NCI-H1436 (cell line): ENCODE measurements at regions not wholly inside any gene's neighbourhood (a gene's known extent, or its start where the extent isn't known, plus 50 kb on each side); places are given as distances from the start of the nearest gene placed in this dataset.

ENCODE experiments used
- DNase-seq: peaks from one replicate; lab custom pipeline; 2025; lab: John Stamatoyannopoulos, UW

DNA sequence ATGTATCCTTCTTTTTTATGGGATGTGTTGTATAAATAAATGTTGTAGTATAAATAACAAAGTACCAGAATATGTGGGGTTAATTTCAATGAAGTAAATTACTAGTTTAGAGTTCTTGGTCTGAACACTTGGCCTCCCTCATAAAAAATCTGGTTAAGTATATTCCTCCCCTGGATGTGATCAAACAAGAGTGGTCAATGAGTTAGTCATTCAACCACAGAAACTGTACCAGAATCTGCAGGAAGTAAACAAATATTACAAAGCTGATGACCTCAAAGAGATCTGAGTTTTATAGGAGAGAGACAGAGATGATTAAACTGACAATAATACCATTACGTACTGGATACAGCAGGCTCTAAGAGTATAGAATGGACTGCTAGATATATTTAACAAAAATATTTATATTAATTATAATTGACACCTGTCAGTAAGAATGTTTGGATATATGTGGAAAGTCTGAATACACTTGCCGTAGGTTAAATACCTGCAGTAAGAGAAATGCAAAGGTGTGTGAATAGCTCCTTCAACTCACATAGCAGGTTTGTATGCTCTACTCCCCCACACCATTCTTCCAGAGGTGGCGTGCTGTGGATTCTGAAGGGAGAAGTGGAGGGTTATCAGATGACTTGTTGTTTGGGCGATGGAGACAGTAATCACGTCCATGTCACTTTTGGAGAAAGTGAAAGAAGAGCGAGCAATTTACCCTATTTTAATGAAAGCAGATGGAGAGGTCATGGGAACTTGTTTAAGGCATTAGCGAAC is 108.3 kb upstream of the LRATD1 start:
- no peak for DNase-seq

DNA sequence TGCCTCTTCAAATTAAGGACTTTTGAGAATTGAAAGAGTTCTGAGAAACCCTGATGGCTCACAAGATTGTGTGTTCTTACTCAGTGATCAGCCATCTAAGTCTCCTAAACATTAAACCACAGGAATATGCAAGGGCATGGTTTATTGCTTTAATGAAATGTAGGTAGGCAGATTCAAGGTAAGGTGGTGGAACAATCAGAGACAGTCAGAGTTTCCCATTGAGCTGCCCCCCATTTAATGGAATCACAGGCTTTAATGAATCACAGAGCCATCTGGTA is 107.8 kb upstream of the LRATD1 start:
- DNase-seq: no peak

DNA sequence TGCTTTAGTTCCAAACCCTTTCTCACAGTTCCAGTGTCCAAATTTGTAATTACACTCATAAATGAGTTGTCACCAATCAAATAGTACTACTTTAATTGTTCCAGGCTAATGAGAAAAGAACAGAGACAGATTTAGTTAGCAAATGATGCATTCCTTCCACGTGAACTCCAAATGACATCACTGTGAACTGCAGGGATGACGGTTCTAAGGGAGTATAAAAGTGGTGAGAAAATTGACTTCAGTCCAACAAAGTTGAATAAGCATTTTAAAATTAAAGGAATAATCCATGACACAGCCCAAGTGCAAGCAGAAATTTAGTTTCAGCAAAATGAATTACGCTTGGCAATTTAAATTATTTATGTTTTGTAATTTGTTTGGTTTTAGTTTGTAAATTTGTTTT is 102.0 kb upstream of the LRATD1 start:
- no peak for DNase-seq

DNA sequence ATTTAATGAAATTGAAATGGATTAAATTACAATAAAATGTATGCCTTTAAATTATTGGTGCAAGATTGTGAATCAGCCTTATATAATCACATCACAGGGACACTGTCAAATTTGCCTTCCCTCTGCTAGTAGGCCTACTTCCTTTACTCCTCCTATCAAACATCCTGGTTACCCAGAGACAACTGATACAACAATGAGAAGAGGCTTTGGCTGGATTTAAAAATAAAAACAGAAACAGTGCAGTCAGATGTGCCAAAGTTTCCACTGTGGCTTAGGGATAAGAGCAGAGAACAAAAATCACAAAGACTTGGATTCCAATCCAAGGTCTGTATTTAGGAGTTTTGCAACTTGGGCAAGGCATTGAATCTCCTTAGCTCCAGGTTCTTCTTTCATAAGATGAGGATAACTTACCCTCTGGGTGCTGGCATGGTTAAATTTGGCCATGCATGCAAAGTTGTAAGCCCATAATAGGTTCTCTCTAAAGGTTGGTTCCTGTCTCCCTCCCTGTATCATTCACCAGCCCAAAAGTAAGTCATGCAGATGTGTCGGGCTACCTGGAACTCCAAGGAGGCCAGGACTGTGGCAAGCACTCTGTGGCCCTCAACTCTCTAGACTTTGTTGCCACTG is 99.3 kb upstream of the LRATD1 start:
- DNase-seq: no peak

DNA sequence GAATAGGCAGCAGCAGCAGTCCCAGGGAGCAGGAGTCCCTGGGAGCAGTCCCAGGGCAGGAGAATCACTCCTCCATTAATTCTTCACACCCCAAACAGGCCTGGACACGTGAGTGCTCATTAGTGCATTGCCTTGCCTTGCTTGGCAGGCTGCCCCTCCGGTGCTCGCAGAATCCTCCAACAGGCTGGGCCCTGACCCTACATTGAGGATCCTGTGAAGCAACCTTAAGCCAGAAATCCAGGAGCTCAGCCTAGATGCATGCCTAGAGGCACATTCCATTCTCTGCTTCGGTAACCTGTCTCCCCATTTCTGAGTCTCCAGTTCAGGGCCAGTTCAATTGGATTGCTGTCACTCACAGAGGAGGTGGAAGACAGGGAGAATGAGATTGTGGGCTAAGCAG is 97.4 kb upstream of the LRATD1 start:
- no peak for DNase-seq

DNA sequence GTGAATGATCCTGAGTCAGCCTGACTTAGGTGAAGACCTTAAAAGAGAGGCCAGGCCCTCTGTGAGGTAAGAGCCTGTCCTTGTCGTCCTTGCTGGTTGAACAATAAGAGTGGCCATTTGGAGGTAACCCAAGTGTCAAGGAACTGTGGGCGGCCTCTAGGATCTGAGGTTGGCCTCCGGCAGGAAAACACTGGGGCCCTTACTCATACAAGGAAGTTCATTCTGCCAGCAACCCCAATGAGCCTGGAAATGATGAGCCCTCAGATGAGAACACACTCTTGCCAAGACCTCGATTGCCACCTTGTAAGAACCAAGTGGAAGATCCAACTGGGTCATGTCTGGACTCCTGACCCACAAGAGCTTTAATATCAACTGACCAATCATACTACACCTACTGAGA is 95.5 kb upstream of the LRATD1 start:
- no peak for DNase-seq

DNA sequence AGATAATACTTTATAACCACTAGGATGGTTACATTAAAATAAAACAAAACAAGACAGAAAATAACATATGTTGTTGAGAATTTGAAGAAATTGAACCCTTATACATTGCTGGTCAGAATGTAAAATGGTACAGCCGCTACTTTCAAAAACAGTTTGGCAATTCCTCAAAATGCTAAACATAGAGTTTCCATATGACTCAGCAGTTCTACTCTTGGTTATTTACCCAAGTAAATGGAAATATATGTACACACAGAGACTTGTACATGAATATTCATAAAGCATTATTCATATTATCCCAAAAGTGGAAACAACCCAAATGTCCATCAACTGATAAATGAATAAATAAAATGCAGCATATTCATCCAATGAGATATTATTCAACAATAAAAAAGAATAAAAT is 92.5 kb upstream of the LRATD1 start:
- DNase-seq: no peak

DNA sequence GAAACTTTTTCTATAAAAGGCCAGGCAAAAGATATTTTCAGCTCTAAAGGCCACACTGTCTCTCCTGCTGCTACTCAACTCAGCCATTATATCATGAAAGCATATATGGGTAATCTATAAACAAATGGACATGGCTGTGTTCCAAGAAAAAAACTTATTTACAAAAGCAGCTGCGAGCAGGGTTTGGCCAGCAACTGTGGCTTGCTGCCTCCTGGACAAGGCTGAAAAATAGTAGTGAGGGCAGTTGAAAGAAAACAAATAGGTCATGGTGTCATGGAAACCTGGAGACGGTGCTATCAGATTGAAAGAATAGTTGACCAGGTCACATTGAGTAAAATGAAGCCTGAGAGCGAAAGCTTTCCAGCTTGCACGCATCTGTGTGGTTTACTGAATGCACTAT is 89.2 kb upstream of the LRATD1 start:
- no peak for DNase-seq

DNA sequence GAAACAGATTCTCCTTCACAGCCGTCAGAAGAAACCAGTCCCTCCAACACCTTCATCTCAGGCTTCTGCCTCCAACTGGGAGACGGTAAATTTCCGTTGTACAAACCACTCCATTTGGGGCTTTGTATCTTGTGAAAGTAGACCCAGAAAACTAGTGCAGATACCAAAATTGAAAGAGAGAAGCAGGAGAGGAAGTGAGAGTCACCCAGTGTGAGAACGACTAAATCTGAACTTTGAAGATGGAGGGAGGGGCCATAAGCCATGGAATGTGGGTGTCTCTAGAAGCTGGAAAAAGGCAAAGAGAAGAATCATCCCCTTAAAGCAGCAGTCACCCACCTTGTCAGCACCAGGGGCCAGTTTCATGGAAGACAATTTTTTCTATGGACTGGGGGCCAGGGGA is 88.3 kb upstream of the LRATD1 start:
- DNase-seq: no peak

DNA sequence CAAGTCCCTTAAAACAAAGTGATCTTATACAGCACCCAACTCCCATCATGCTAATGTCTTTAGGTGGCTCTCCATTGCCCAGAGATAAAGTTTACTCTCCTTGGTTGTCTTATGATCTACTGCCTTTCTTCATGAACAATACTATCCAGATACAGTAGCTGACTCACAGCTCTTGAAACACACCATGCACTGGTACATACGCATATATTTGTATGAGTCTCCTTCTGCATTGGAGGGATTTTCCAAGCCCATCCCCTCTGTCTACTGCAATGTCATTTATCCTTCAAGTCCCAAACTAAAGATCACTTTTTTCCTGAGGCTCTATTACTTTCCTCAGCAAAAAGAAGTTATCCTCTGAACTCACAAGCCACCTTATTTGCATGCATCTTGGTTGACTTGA is 84.7 kb upstream of the LRATD1 start:
- DNase-seq: no peak

DNA sequence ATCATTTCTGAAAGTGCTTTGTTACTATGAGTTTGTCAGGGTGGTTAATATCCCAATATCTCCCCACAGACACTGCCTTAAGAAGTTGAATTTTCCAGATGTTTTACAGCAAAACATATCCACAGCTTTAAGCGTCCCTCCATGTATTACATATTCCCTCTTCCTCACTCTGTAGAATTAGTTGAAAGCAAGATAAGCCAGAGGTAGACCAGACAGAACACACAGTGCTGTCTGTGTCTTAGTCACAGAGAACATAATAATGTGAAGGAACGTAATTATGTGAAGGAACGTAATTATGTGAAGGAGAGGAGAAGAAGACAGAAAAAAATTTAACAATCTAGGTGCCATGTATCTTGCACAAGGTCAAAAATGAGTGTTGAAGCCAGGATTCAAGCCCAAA is 81.9 kb upstream of the LRATD1 start:
- no peak for DNase-seq

DNA sequence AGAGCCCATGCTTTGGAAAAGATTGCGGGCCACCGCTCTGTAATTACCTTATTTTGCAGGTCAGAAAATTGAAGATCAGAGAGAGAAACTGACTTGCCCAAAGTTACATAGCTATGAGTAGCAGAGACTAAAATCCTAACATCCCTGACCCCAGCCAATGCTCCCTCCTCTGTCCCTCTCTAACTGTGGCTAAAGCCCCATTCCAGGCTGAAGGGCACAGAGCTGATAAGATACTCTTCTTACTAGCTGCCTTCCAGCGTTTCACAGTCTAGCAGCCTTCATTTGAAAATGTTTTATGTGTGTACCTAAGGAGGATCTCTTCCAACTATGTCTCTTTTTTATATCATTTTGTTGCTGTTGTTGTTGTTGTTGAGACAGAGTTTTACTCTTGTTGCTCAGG is 81.4 kb upstream of the LRATD1 start:
- DNase-seq: no peak

DNA sequence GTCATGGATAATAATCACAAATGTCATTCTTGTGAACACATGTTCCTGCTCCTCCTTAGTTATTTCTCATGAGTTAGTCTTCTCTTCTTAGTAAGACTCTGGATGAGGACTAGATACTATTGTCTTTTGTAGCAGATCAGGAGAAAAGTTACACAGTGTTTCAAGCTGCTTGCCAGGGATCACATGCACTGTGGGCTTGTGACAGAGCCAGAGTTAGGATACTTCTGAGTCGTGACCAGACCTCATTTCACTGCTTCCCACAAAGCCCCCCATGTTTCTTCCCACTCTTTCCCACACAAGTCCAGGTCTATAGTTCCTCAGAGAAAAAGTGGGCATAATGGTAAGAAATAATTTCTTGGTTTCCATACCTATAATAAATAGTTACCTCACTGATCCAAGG is 80.2 kb upstream of the LRATD1 start:
- no peak for DNase-seq

DNA sequence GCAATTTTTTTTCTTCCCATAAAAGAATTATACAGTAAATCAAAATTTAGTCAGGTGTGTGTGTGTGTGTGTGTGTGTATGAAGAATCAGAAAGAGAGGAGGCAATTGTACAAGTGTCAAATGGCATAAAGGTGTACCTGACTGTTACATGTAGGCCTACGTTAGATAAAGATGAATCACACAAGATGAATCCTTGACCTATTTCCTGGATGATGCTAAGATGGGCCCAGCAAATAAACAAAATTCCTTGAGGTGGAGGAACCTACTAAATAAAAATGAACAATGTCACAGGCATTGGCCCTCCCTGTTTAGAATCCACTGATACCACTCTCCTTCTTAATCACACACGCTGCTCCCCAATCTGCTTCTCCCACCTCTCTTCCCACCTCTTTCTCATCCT is 79.7 kb upstream of the LRATD1 start:
- DNase-seq: no peak

DNA sequence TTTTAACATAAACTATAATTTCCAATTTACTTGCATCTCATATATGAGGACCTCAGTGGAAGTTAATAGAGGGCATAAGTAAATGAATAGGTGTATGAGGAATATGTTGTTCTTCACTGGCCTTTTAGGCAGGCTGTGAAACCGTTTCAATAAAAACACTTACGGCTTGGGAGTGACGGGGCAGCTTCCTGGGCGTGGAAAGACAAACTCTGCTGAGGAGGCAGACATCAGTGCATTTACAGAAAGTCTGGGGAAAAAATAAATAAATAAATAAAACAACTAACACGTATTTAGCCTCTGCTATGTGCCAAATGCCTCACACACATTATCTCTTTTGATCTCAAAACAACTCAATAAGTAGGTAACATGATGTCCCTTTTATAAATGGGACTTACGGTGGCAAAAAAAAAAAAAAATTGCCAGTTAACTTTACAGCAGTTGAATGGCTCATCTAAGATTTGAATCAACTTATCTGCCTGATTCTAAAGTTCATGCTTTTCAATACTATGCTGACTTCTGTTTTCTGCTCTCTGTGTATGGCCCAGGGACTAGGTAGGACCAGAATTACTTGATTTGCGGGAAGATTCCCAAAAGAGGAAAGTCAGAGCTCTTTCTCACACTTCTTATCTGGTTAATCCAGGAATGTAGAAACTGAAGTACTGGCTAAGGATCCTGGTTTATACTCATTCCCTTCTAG is 77.5 kb upstream of the LRATD1 start:
- DNase-seq: no peak

DNA sequence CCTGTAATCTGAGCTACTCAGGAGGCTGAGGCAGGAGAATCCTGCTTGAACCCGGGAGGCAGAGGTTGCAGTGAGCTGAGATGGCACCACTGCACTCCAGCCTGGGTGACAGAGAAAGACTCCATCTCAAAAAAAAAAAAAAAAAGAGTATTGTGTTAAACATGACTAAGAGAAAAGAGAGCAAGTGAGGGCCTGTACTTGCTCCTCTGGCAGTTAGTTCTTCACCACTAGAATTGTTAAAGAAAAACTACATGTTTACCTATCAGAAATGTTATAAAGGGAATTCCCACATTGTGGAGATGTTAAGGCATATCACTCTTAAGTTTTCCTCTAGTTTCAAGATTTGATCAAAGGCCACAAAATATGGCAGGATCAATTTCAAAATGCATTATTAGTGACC is 75.4 kb upstream of the LRATD1 start:
- no peak for DNase-seq

DNA sequence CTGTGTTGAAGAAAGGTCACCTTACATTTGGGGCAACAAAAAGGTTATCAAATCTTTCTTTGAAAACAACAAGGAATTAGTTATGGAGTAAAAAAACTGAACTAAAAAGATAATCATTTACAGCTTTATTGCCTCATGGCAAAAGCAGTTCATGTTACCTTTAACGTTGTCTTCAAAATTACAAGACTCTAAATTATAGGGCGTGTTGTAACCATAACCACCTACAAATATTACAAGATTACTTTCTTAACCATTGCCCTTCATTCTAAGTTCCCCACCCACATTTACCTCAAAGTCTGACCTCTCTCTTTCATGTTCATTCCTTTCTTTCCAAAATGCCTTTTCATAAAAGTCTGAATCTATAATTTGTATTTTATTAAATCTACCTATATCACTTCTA is 74.6 kb upstream of the LRATD1 start:
- DNase-seq: no peak

DNA sequence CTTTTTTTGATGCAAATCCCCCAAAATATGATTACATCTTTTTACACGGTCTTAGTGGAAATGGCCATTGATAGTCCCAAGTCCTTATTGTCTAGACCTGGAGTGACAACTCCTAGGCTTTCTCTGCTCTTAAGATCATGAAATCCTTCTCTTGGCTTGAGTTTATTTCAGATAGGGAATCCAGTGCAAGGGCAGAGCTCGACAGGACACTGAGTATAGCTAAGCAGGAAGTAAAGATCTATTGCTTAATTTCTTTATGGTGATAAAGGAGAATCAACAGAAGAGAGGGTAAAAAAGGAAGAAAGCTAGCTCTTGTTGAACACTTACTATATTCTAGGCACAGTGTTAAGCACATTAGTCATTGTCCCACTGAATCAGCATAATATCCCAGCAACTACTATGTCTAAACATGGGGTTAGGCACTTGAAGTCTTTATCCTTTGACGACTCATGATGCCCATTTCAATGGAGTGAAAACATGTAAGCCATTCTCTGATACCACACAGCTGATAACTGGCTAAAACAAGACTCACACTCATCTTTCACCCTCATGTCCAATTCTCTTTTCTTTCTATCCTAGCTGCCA is 74.1 kb upstream of the LRATD1 start:
- DNase-seq: no peak

DNA sequence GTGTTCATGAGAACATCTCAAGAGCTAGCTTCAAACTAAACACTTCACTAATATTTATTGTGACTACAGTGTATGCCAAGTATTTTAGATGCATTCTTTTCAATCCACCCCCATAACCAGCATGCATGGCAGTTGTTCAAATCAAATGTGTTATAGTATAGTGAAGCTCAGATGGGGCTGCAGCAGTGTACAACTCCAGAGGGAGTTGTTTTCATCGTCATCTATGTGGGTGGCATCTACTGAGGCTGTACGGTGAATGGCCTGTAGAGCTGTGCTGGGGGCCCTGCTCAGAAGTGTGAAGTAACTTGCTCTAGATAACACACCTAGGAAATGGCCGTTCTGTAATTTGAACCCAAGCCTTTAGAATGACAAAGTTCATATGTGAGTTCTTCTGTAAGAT is 71.8 kb upstream of the LRATD1 start:
- DNase-seq: no peak

DNA sequence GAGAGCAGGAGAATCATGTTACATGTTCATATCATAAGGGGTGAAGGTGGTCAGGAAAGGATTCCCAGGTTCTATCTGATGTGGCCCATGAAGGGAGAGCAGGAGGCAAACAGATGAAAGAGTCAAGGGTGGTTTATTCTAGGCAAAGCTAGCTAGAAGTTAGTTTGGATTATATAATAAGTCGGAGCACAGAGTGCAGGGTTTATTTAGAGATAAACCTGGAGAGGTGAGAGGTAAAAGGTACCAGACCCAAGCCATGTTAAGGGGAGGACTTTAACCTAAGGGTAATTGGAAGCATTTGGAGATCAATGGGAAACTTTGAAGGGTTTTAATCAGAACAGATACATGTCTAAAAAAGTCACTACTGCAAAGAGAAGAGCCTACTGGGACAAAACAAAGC is 69.2 kb upstream of the LRATD1 start:
- no peak for DNase-seq

DNA sequence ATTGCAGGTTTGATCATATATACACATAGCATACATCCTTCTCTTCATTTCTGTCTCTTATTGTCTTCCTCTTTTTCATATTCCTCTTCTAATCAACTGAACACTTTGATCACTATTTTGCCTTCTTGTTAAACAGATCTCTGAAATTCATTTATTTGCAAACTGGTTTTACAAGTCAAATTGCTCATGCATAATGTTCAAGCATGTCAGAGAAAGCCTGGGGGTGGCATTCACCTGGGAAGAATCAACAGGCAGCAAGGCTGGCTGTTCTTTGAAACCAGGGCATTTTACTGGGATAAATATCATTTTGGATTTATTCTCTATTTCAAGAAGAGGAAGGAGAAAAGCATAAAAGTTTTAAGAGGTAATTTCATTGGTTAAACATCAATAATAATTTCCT is 66.9 kb upstream of the LRATD1 start:
- no peak for DNase-seq

DNA sequence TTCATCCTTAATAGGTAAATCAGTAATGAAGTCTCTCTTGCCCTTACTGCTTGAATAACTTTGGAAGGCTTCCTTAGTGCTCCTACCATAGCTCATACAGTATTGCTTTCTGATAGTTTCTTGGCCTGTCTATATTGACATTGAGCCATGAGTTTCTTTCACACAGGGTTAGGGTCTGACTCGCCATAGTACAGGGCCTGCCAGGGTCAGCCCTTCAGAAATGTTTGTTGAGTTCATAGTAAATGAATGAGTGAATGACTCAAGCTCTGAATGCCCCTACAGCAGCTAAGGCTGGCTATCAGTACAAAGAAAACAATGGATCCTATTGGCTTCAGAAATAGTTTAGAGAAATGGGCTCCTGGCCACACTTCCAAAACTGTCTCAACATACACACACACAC is 65.0 kb upstream of the LRATD1 start:
- DNase-seq: no peak

DNA sequence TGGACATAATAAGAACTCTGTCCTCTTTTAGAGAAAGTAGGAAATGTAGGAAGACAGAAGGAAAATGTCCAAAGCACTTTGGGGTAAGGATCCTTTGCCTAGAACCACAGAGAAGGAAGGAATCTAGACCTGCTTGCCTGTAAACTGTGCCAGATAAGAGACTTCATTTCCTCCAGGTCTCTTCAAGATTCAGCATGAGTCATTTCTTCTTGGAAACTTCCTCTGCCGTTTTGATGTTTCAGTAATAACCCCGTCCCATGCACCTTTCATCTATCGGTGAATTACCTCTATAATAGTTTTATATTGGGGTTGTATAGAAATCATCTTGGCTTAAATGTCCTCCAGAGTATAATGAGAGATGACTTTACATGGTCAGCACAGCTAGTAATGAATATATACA is 63.2 kb upstream of the LRATD1 start:
- DNase-seq: no peak

DNA sequence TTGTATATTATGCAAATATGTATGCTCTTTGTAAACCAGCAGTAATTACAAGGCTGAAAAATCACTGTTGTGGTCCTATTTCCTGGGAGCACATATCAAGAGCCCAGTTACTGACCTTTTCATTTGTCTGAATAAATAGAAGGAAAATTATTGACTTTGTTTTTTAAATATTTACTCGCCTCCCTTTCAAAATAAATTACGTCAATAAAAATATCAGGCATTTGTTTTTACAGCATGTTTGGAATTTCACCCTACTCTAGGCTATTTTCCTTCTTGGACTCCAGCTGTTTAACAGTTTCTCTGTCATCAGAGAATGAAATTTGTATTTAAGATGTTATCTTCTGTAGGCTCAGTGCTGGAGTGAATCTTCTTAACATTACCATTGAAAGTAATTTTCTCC is 59.9 kb upstream of the LRATD1 start:
- no peak for DNase-seq
